ENCODE measurements at regions not wholly inside any gene's neighbourhood (a gene's known extent, or its start where the extent isn't known, plus 50 kb on each side); places are given as distances from the start of the nearest gene placed in this dataset.

- Histone ChIP-seq H3K27me3 (ENCODE audit: control insufficient read depth, low read length) (no peaks in the 10 kb centered on the region), H3K4me1 (ENCODE audit: control insufficient read depth, low read length) (no peaks in the 10 kb centered on the region), H4K20me1 (ENCODE audit: control insufficient read depth, insufficient read depth, low read depth, low read length) (no peaks in the 10 kb centered on the region), H3K79me2 (ENCODE audit: control insufficient read depth, low read length) (no peaks in the 10 kb centered on the region), H3K27ac (ENCODE audit: low read depth, low read length) (no peak overlapping the region), H3K9me2 (replicated peaks; ENCODE audit: control insufficient read depth, low read length) (no peaks in the 10 kb centered on the region), H3K36me3 (ENCODE audit: control insufficient read depth, low read length) (no peaks in the 10 kb centered on the region), H3K4me3 (ENCODE audit: low read length) (no peak overlapping the region), H3F3A (ENCODE audit: control insufficient read depth, insufficient read depth) (no peaks in the 10 kb centered on the region), H3K9me3 (ENCODE audit: control insufficient read depth, insufficient read depth, low read length) (no peaks in the 10 kb centered on the region), H3K4me2 (ENCODE audit: low read length) (no peak overlapping the region)
- TF ChIP-seq EZH2phosphoT487 (IDR thresholded peaks at IDR 0.05; ENCODE audit: borderline replicate concordance, low read length): no peak
- TF ChIP-seq CTCF (IDR thresholded peaks at IDR 0.05; ENCODE audit: low read depth, low read length, poor library complexity, severe bottlenecking): no peak
Observed at GRCh38 chr2:133720429-133720828, 152.2 kb upstream of the NCKAP5 start.

GRCh38 chr2:133721118-133721517 lies 152.9 kb upstream of the NCKAP5 start:
- Histone ChIP-seq H3K9me2 (replicated peaks; ENCODE audit: control insufficient read depth, low read length) (no peaks in the 10 kb centered on the region), H3K4me2 (ENCODE audit: low read length) (no peak overlapping the region), H3K27me3 (ENCODE audit: control insufficient read depth, low read length) (no peaks in the 10 kb centered on the region), H3K9me3 (ENCODE audit: control insufficient read depth, insufficient read depth, low read length) (no peaks in the 10 kb centered on the region), H3F3A (ENCODE audit: control insufficient read depth, insufficient read depth) (no peaks in the 10 kb centered on the region), H3K27ac (ENCODE audit: low read depth, low read length) (no peak overlapping the region), H3K36me3 (ENCODE audit: control insufficient read depth, low read length) (no peaks in the 10 kb centered on the region), H3K4me1 (ENCODE audit: control insufficient read depth, low read length) (no peaks in the 10 kb centered on the region), H3K79me2 (ENCODE audit: control insufficient read depth, low read length) (no peaks in the 10 kb centered on the region), H4K20me1 (ENCODE audit: control insufficient read depth, insufficient read depth, low read depth, low read length) (no peaks in the 10 kb centered on the region), H3K4me3 (ENCODE audit: low read length) (no peak overlapping the region)
- TF ChIP-seq CTCF (IDR thresholded peaks at IDR 0.05; ENCODE audit: low read depth, low read length, poor library complexity, severe bottlenecking) (no peak), EZH2phosphoT487 (IDR thresholded peaks at IDR 0.05; ENCODE audit: borderline replicate concordance, low read length) (no peak)

GRCh38 chr2:133723133-133723532 lies 154.9 kb upstream of the NCKAP5 start:
- Histone ChIP-seq H3K4me1 (ENCODE audit: control insufficient read depth, low read length) (no peaks in the 10 kb centered on the region), H4K20me1 (ENCODE audit: control insufficient read depth, insufficient read depth, low read depth, low read length) (no peaks in the 10 kb centered on the region), H3K36me3 (ENCODE audit: control insufficient read depth, low read length) (no peaks in the 10 kb centered on the region), H3K4me3 (ENCODE audit: low read length) (no peak overlapping the region), H3K9me2 (replicated peaks; ENCODE audit: control insufficient read depth, low read length) (no peaks in the 10 kb centered on the region), H3K79me2 (ENCODE audit: control insufficient read depth, low read length) (no peaks in the 10 kb centered on the region), H3K4me2 (ENCODE audit: low read length) (no peak overlapping the region), H3K27me3 (ENCODE audit: control insufficient read depth, low read length) (no peaks in the 10 kb centered on the region), H3K9me3 (ENCODE audit: control insufficient read depth, insufficient read depth, low read length) (no peaks in the 10 kb centered on the region), H3F3A (ENCODE audit: control insufficient read depth, insufficient read depth) (no peaks in the 10 kb centered on the region), H3K27ac (ENCODE audit: low read depth, low read length) (no peak overlapping the region)
- TF ChIP-seq EZH2phosphoT487 (IDR thresholded peaks at IDR 0.05; ENCODE audit: borderline replicate concordance, low read length) (no peak), CTCF (IDR thresholded peaks at IDR 0.05; ENCODE audit: low read depth, low read length, poor library complexity, severe bottlenecking) (no peak)

- no peaks in the 10 kb centered on the region for H3K27me3 ChIP-seq (ENCODE audit: control insufficient read depth, low read length)
- no peak overlapping the region for H3K27ac ChIP-seq (ENCODE audit: low read depth, low read length)
- no peaks in the 10 kb centered on the region for H3K79me2 ChIP-seq (ENCODE audit: control insufficient read depth, low read length)
- no peaks in the 10 kb centered on the region for H3K9me3 ChIP-seq (ENCODE audit: control insufficient read depth, insufficient read depth, low read length)
- no peak for TF ChIP-seq EZH2phosphoT487 (IDR thresholded peaks at IDR 0.05; ENCODE audit: borderline replicate concordance, low read length)
- no peak for TF ChIP-seq CTCF (IDR thresholded peaks at IDR 0.05; ENCODE audit: low read depth, low read length, poor library complexity, severe bottlenecking)
- H3F3A ChIP-seq (ENCODE audit: control insufficient read depth, insufficient read depth): no peaks in the 10 kb centered on the region
- H3K4me2 ChIP-seq (ENCODE audit: low read length): no peak overlapping the region
- no peaks in the 10 kb centered on the region for H3K36me3 ChIP-seq (ENCODE audit: control insufficient read depth, low read length)
- H3K4me1 ChIP-seq (ENCODE audit: control insufficient read depth, low read length): no peaks in the 10 kb centered on the region
- no peak overlapping the region for H3K4me3 ChIP-seq (ENCODE audit: low read length)
- no peaks in the 10 kb centered on the region for H3K9me2 ChIP-seq (replicated peaks; ENCODE audit: control insufficient read depth, low read length)
- no peaks in the 10 kb centered on the region for H4K20me1 ChIP-seq (ENCODE audit: control insufficient read depth, insufficient read depth, low read depth, low read length)
Observed at GRCh38 chr2:133726973-133727372, 158.7 kb upstream of the NCKAP5 start.

Measured in DOHH2 (cell line).